Islet of Langerhans (tissue), 1 donor: ENCODE measurements at regions not wholly inside any gene's neighbourhood (a gene's known extent, or its start where the extent isn't known, plus 50 kb on each side); places are given as distances from the start of the nearest gene placed in this dataset.
"Not testable (repeated sequence)": the region's sequence is repeated elsewhere in the genome, so short reads cannot be mapped to it uniquely, and the experiment has no call there.

Experiments used
- FAIRE-seq: peaks from one replicate; lab custom pipeline; 2011; peaks lifted over from hg19 to GRCh38; lab: Jason Lieb, UNC

GRCh38 chr7:104264285-104264684 lies 56.5 kb upstream of the ORC5 start:
- FAIRE-seq = no peak

GRCh38 chr7:104267701-104268368 lies 60.0 kb upstream of the ORC5 start:
- no peak for FAIRE-seq

DNA sequence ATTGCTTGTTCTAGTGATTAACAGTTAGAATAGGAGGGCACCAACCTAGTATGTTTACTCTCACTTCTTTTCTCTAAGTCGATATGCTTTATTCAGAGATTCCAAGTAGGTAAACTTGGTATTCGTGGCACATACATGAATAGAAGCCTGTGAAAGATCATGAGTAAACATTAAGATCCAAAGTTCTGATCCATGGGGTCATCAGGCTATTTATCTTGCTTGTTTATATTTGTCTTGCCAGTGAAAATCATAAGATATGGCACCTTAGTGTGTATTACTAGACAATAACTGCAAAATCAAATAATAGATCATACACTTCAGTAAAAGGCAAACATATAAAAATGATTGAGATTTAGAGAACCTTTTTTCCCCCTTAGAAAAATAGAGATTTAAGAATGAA lies 56.5 kb upstream of the LHFPL3 start:
- peak; percentile 43 for FAIRE-seq

GRCh38 chr7:104272767-104273384 lies 55.5 kb upstream of the LHFPL3 start:
- FAIRE-seq = peak; percentile 87

DNA sequence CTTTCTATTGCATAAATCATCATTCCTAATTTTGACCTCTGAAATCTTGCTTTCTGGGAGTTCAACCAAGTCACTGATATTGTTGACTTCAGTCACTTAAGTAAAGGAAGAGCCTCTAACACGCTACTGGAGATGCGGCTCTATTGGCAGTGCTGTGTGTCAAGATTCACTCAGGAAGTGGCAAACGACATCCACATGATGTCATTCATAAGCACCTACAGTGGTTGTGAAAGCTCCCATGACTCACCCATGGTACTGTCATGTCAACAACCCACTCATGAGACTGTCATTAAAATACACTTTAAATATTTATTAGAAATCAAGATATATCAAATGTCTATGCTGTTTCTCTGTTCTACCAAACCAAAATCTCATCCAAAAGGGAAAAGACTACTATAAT lies 52.5 kb upstream of the LHFPL3 start:
- FAIRE-seq = no peak

DNA sequence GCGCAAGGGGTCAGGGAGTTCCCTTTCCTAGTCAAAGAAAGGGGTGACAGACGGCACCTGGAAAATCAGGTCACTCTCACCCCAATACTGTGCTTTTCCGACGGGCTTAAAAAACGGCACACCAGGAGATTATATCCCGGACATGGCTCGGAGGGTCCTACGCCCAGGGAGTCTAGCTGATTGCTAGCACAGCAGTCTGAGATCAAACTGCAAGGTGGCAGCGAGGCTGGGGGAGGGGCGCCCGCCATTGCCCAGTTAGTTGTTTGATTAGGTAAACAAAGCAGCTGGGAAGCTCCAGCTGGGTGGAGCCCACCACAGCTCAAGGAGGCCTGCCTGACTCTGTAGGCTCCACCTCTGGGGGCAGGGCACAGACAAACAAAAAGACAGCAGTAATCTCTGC lies 51.7 kb upstream of the LHFPL3 start:
- FAIRE-seq = not testable (repeated sequence)
